22Rv1 (cell line): ENCODE measurements at regions not wholly inside any gene's neighbourhood (a gene's known extent, or its start where the extent isn't known, plus 50 kb on each side); places are given as distances from the start of the nearest gene placed in this dataset.

ENCODE experiments used
- CTCF ChIP-seq: fragments of 450-650 bp; IDR thresholded peaks from 2 replicates; pipeline ENCODE4 v1.5.1; 2017; ENCODE audit warnings: mild to moderate bottlenecking
- ZFX ChIP-seq: fragments of 450-650 bp; IDR thresholded peaks from 2 replicates; pipeline ENCODE4 v1.6.1; 2017; ENCODE audit warnings: antibody characterized with exemption, borderline replicate concordance

- TF ChIP-seq CTCF: no peak
- no peak for TF ChIP-seq ZFX
Measured at GRCh38 chr3:182514236-182514964, 278.9 kb upstream of the ATP11B start.
